ENCODE measurements at regions not wholly inside any gene's neighbourhood (a gene's known extent, or its start where the extent isn't known, plus 50 kb on each side); places are given as distances from the start of the nearest gene placed in this dataset.

GRCh38 chr22:34303656-34304055 is 383.4 kb upstream of the LARGE1 start:
- DNase-seq, result no peak
- ChIA-PET CTCF (ENCODE audit: partially characterized antibody) (interaction anchor here (1.3 kb wide), 1 partner anchor 13 kb away, joined by 3 read pairs; no protein-coding TSS in a partner anchor), POLR2A (ENCODE audit: partially characterized antibody) (no interaction called here)
- intact Hi-C loops (cut with micrococcal nuclease), result no loop called here
- Histone ChIP-seq H3K4me3 (ENCODE audit: low read length in 2 of 2) (no peak overlapping the region), H3K9me3 (ENCODE audit: control insufficient read depth in 1 of 2, low read length in 2 of 2) (no peaks in the 10 kb centered on the region), H3K27ac (ENCODE audit: low read depth, low read length) (no peak overlapping the region), H3K4me1 (ENCODE audit: insufficient read depth, low read length) (no peaks in the 10 kb centered on the region), H3K27me3 (ENCODE audit: insufficient read depth, low read length) (no peaks in the 10 kb centered on the region), H3K36me3 (ENCODE audit: insufficient read depth, low read length) (no peaks in the 10 kb centered on the region)
- no peak overlapping the region for H3K4me3 Mint-ChIP-seq
- no peaks in the 10 kb centered on the region for H3K4me1 Mint-ChIP-seq
- peaks cover 0 to 6% (median 4%) of the 10 kb centered on the region in 8 donors for H3K9me3 Mint-ChIP-seq
- no peaks in the 10 kb centered on the region for H3K27me3 Mint-ChIP-seq
- no peaks in the 10 kb centered on the region for H3K36me3 Mint-ChIP-seq
- H3K27ac Mint-ChIP-seq, result no peak overlapping the region

- no peak overlapping the region for H3K27ac ChIP-seq (ENCODE audit: low read depth, low read length)
- intact Hi-C loops (cut with micrococcal nuclease), result no loop called here
- H3K4me3 Mint-ChIP-seq, result no peak overlapping the region
- no peaks in the 10 kb centered on the region for H3K9me3 ChIP-seq (ENCODE audit: control insufficient read depth in 1 of 2, low read length in 2 of 2)
- H3K4me1 ChIP-seq (ENCODE audit: insufficient read depth, low read length), result no peaks in the 10 kb centered on the region
- H3K9me3 Mint-ChIP-seq, result peaks cover 0 to 11% (median 3%) of the 10 kb centered on the region in 8 donors
- H3K27me3 ChIP-seq (ENCODE audit: insufficient read depth, low read length), result no peaks in the 10 kb centered on the region
- no peaks in the 10 kb centered on the region for H3K27me3 Mint-ChIP-seq
- ChIA-PET CTCF (ENCODE audit: partially characterized antibody) (no interaction called here), POLR2A (ENCODE audit: partially characterized antibody) (no interaction called here)
- H3K4me1 Mint-ChIP-seq, result no peaks in the 10 kb centered on the region
- no peak overlapping the region for H3K27ac Mint-ChIP-seq
- H3K4me3 ChIP-seq (ENCODE audit: low read length in 2 of 2), result no peak overlapping the region
- DNase-seq, result no peak
- no peaks in the 10 kb centered on the region for H3K36me3 ChIP-seq (ENCODE audit: insufficient read depth, low read length)
- H3K36me3 Mint-ChIP-seq, result no peaks in the 10 kb centered on the region
Observed at GRCh38 chr22:34306361-34306760, 386.1 kb upstream of the LARGE1 start.

- H3K27ac Mint-ChIP-seq, result no peak overlapping the region
- Histone ChIP-seq H3K27me3 (ENCODE audit: insufficient read depth, low read length) (no peaks in the 10 kb centered on the region), H3K4me1 (ENCODE audit: insufficient read depth, low read length) (no peaks in the 10 kb centered on the region), H3K9me3 (ENCODE audit: control insufficient read depth in 1 of 2, low read length in 2 of 2) (no peaks in the 10 kb centered on the region), H3K36me3 (ENCODE audit: insufficient read depth, low read length) (no peaks in the 10 kb centered on the region), H3K4me3 (ENCODE audit: low read length in 2 of 2) (no peak overlapping the region), H3K27ac (ENCODE audit: low read depth, low read length) (no peak overlapping the region)
- H3K27me3 Mint-ChIP-seq, result no peaks in the 10 kb centered on the region
- H3K9me3 Mint-ChIP-seq, result peaks cover 0 to 13% (median 3%) of the 10 kb centered on the region in 8 donors
- H3K4me1 Mint-ChIP-seq, result no peaks in the 10 kb centered on the region
- ChIA-PET POLR2A (ENCODE audit: partially characterized antibody) (no interaction called here), CTCF (ENCODE audit: partially characterized antibody) (no interaction called here)
- intact Hi-C loops (cut with micrococcal nuclease), result no loop called here
- H3K36me3 Mint-ChIP-seq, result no peaks in the 10 kb centered on the region
- no peak overlapping the region for H3K4me3 Mint-ChIP-seq
- no peak for DNase-seq
Observed at GRCh38 chr22:34308101-34308500, 387.8 kb upstream of the LARGE1 start.

- Histone ChIP-seq H3K36me3 (ENCODE audit: insufficient read depth, low read length) (no peaks in the 10 kb centered on the region), H3K4me1 (ENCODE audit: insufficient read depth, low read length) (no peaks in the 10 kb centered on the region), H3K4me3 (ENCODE audit: low read length in 2 of 2) (no peak overlapping the region), H3K27ac (ENCODE audit: low read depth, low read length) (no peak overlapping the region), H3K9me3 (ENCODE audit: control insufficient read depth in 1 of 2, low read length in 2 of 2) (no peaks in the 10 kb centered on the region), H3K27me3 (ENCODE audit: insufficient read depth, low read length) (no peaks in the 10 kb centered on the region)
- CTCF ChIA-PET (ENCODE audit: partially characterized antibody), result no interaction called here
- POLR2A ChIA-PET (ENCODE audit: partially characterized antibody), result no interaction called here
- Mint-ChIP-seq H3K4me1 (no peaks in the 10 kb centered on the region), H3K9me3 (peaks cover 6 to 10% (median 8%) of the 10 kb centered on the region in 8 donors), H3K4me3 (no peak overlapping the region), H3K27ac (no peak overlapping the region), H3K36me3 (no peaks in the 10 kb centered on the region), H3K27me3 (peaks cover 0 to 2% of the 10 kb centered on the region in 2 donors)
- intact Hi-C loops (cut with micrococcal nuclease), result no loop called here
- DNase-seq, result no peak
Observed at GRCh38 chr22:34319346-34319745, 399.1 kb upstream of the LARGE1 start.

- CTCF ChIA-PET (ENCODE audit: partially characterized antibody), result no interaction called here
- H3K4me3 ChIP-seq (ENCODE audit: low read length in 2 of 2), result no peak overlapping the region
- no peak overlapping the region for H3K27ac Mint-ChIP-seq
- H3K27me3 Mint-ChIP-seq, result no peaks in the 10 kb centered on the region
- intact Hi-C loops (cut with micrococcal nuclease), result no loop called here
- no peak for DNase-seq
- no peak overlapping the region for H3K27ac ChIP-seq (ENCODE audit: low read depth, low read length)
- no peaks in the 10 kb centered on the region for H3K4me1 ChIP-seq (ENCODE audit: insufficient read depth, low read length)
- no peaks in the 10 kb centered on the region for H3K36me3 Mint-ChIP-seq
- no peak overlapping the region for H3K4me3 Mint-ChIP-seq
- H3K36me3 ChIP-seq (ENCODE audit: insufficient read depth, low read length), result no peaks in the 10 kb centered on the region
- POLR2A ChIA-PET (ENCODE audit: partially characterized antibody), result no interaction called here
- no peaks in the 10 kb centered on the region for H3K9me3 ChIP-seq (ENCODE audit: control insufficient read depth in 1 of 2, low read length in 2 of 2)
- H3K9me3 Mint-ChIP-seq, result peaks cover 0 to 6% (median under 1%) of the 10 kb centered on the region in 8 donors
- no peaks in the 10 kb centered on the region for H3K27me3 ChIP-seq (ENCODE audit: insufficient read depth, low read length)
- no peaks in the 10 kb centered on the region for H3K4me1 Mint-ChIP-seq
Observed at GRCh38 chr22:34324763-34325162, 404.5 kb upstream of the LARGE1 start.

- H3K27me3 ChIP-seq (ENCODE audit: insufficient read depth, low read length), result no peaks in the 10 kb centered on the region
- no peak overlapping the region for H3K27ac ChIP-seq (ENCODE audit: low read depth, low read length)
- no peak overlapping the region for H3K27ac Mint-ChIP-seq
- DNase-seq, result no peak
- H3K27me3 Mint-ChIP-seq, result no peaks in the 10 kb centered on the region
- no peak overlapping the region for H3K4me3 ChIP-seq (ENCODE audit: low read length in 2 of 2)
- POLR2A ChIA-PET (ENCODE audit: partially characterized antibody), result no interaction called here
- no peaks in the 10 kb centered on the region for H3K4me1 ChIP-seq (ENCODE audit: insufficient read depth, low read length)
- H3K4me3 Mint-ChIP-seq, result no peak overlapping the region
- intact Hi-C loops (cut with micrococcal nuclease), result no loop called here
- H3K36me3 Mint-ChIP-seq, result no peaks in the 10 kb centered on the region
- no peaks in the 10 kb centered on the region for H3K9me3 ChIP-seq (ENCODE audit: control insufficient read depth in 1 of 2, low read length in 2 of 2)
- CTCF ChIA-PET (ENCODE audit: partially characterized antibody), result no interaction called here
- no peaks in the 10 kb centered on the region for H3K36me3 ChIP-seq (ENCODE audit: insufficient read depth, low read length)
- H3K4me1 Mint-ChIP-seq, result no peaks in the 10 kb centered on the region
- peaks cover 0 to 6% (median under 1%) of the 10 kb centered on the region in 8 donors for H3K9me3 Mint-ChIP-seq
Observed at GRCh38 chr22:34326901-34327300, 406.6 kb upstream of the LARGE1 start.

- Mint-ChIP-seq H3K9me3 (peaks cover 0 to 15% (median 9%) of the 10 kb centered on the region in 8 donors), H3K4me1 (no peaks in the 10 kb centered on the region), H3K36me3 (no peaks in the 10 kb centered on the region), H3K27me3 (no peaks in the 10 kb centered on the region), H3K4me3 (no peak overlapping the region), H3K27ac (no peak overlapping the region)
- Histone ChIP-seq H3K4me3 (ENCODE audit: low read length in 2 of 2) (no peak overlapping the region), H3K9me3 (ENCODE audit: control insufficient read depth in 1 of 2, low read length in 2 of 2) (peaks cover 0 to 6% of the 10 kb centered on the region in 2 donors), H3K27me3 (ENCODE audit: insufficient read depth, low read length) (no peaks in the 10 kb centered on the region), H3K4me1 (ENCODE audit: insufficient read depth, low read length) (no peaks in the 10 kb centered on the region), H3K27ac (ENCODE audit: low read depth, low read length) (no peak overlapping the region), H3K36me3 (ENCODE audit: insufficient read depth, low read length) (no peaks in the 10 kb centered on the region)
- no peak for DNase-seq
- ChIA-PET POLR2A (ENCODE audit: partially characterized antibody) (no interaction called here), CTCF (ENCODE audit: partially characterized antibody) (no interaction called here)
- intact Hi-C loops (cut with micrococcal nuclease), result no loop called here
Observed at GRCh38 chr22:34330432-34330831, 410.2 kb upstream of the LARGE1 start.

GRCh38 chr22:34333285-34333684 is 413.0 kb upstream of the LARGE1 start:
- Histone ChIP-seq H3K27ac (ENCODE audit: low read depth, low read length) (no peak overlapping the region), H3K4me3 (ENCODE audit: low read length in 2 of 2) (no peak overlapping the region), H3K4me1 (ENCODE audit: insufficient read depth, low read length) (no peaks in the 10 kb centered on the region), H3K9me3 (ENCODE audit: control insufficient read depth in 1 of 2, low read length in 2 of 2) (peaks cover 0 to 9% of the 10 kb centered on the region in 2 donors), H3K36me3 (ENCODE audit: insufficient read depth, low read length) (no peaks in the 10 kb centered on the region), H3K27me3 (ENCODE audit: insufficient read depth, low read length) (no peaks in the 10 kb centered on the region)
- no peaks in the 10 kb centered on the region for H3K27me3 Mint-ChIP-seq
- H3K4me3 Mint-ChIP-seq, result no peak overlapping the region
- no peaks in the 10 kb centered on the region for H3K4me1 Mint-ChIP-seq
- intact Hi-C loops (cut with micrococcal nuclease), result no loop called here
- peaks cover 4 to 22% (median 13%) of the 10 kb centered on the region in 8 donors for H3K9me3 Mint-ChIP-seq
- ChIA-PET CTCF (ENCODE audit: partially characterized antibody) (no interaction called here), POLR2A (ENCODE audit: partially characterized antibody) (no interaction called here)
- no peaks in the 10 kb centered on the region for H3K36me3 Mint-ChIP-seq
- no peak overlapping the region for H3K27ac Mint-ChIP-seq
- DNase-seq, result no peak

Measured in CD4-positive, alpha-beta memory T cell (primary cell).